Neural cell (in vitro differentiated cells): ENCODE measurements at regions not wholly inside any gene's neighbourhood (a gene's known extent, or its start where the extent isn't known, plus 50 kb on each side); places are given as distances from the start of the nearest gene placed in this dataset.

Source experiments
- EP300 ChIP-seq: fragments of 450-650 bp; conservative IDR thresholded peaks from 2 replicates; pipeline ENCODE4 v1.6.1; 2014; ENCODE audit warnings: antibody characterized with exemption, mild to moderate bottlenecking, moderate library complexity; ENCODE audit not compliant: poor library complexity, severe bottlenecking
- POLR2AphosphoS5 ChIP-seq: IDR thresholded peaks from 2 replicates; pipeline ENCODE4 v1.6.1; 2012
- RAD21 ChIP-seq: fragments of 450-650 bp; conservative IDR thresholded peaks from 2 replicates; pipeline ENCODE4 v1.6.1; 2014; ENCODE audit warnings: antibody characterized with exemption, mild to moderate bottlenecking, moderate library complexity
- TAF1 ChIP-seq: IDR thresholded peaks from 2 replicates; pipeline ENCODE4 v1.6.1; 2012; ENCODE audit warnings: low read depth
- TF ChIP-seq, protein P1 (sequence below): fragments of 450-650 bp; IDR thresholded peaks from 2 replicates; pipeline ENCODE4 v1.5.1; 2014; ENCODE audit warnings: antibody characterized with exemption, mild to moderate bottlenecking, moderate library complexity; ENCODE audit not compliant: poor library complexity, severe bottlenecking
- TF ChIP-seq, protein P2 (sequence below): IDR thresholded peaks from 2 replicates; pipeline ENCODE4 v1.6.1; 2012; ENCODE audit warnings: borderline replicate concordance

DNA sequence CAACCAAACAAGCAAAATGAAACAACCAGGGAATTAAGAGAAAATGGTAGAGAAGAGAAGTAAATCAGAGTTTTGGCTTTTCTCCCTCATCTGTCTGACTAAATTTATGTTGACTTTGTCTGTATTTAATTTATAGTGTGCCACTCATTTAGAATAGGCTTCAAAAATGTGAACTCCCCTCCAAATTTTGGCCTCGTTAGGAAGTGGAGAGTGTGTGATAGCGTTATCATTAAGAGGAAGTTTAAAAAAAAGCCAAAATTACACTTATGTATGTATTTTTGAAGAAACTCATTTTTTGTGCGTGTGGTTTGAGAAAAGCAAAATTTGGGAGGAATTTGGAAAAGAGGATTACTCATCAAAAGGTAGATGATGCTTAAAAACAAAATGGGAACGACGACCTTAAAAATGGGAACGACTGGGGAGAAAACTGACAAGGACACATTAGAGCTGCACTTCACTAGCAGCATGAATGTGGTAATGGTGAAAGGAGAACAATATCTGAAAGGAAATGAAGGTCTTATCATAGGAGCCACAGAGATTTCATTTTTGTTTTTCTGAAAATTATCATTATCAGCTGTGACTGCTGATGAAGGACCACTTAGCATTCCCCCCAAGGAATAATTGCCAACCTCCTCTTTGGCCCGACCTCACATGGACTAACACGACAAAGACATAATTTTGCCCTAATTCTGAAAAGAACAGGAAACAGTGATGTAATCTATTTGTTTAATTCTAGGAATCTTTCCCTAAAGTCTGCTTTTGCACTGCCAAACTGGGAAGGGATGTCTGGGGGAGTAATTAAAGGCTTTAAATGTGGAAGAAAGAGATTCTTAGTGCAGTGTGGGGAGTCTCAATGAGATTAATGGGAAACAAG lies 163.2 kb upstream of the P2RY1 start:
- TF ChIP-seq TAF1 = no peak
- no peak for TF ChIP-seq POLR2AphosphoS5
- TF ChIP-seq, protein P1, sequence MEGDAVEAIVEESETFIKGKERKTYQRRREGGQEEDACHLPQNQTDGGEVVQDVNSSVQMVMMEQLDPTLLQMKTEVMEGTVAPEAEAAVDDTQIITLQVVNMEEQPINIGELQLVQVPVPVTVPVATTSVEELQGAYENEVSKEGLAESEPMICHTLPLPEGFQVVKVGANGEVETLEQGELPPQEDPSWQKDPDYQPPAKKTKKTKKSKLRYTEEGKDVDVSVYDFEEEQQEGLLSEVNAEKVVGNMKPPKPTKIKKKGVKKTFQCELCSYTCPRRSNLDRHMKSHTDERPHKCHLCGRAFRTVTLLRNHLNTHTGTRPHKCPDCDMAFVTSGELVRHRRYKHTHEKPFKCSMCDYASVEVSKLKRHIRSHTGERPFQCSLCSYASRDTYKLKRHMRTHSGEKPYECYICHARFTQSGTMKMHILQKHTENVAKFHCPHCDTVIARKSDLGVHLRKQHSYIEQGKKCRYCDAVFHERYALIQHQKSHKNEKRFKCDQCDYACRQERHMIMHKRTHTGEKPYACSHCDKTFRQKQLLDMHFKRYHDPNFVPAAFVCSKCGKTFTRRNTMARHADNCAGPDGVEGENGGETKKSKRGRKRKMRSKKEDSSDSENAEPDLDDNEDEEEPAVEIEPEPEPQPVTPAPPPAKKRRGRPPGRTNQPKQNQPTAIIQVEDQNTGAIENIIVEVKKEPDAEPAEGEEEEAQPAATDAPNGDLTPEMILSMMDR = no peak
- no peak for TF ChIP-seq EP300
- no peak for TF ChIP-seq RAD21
- TF ChIP-seq, protein P2, sequence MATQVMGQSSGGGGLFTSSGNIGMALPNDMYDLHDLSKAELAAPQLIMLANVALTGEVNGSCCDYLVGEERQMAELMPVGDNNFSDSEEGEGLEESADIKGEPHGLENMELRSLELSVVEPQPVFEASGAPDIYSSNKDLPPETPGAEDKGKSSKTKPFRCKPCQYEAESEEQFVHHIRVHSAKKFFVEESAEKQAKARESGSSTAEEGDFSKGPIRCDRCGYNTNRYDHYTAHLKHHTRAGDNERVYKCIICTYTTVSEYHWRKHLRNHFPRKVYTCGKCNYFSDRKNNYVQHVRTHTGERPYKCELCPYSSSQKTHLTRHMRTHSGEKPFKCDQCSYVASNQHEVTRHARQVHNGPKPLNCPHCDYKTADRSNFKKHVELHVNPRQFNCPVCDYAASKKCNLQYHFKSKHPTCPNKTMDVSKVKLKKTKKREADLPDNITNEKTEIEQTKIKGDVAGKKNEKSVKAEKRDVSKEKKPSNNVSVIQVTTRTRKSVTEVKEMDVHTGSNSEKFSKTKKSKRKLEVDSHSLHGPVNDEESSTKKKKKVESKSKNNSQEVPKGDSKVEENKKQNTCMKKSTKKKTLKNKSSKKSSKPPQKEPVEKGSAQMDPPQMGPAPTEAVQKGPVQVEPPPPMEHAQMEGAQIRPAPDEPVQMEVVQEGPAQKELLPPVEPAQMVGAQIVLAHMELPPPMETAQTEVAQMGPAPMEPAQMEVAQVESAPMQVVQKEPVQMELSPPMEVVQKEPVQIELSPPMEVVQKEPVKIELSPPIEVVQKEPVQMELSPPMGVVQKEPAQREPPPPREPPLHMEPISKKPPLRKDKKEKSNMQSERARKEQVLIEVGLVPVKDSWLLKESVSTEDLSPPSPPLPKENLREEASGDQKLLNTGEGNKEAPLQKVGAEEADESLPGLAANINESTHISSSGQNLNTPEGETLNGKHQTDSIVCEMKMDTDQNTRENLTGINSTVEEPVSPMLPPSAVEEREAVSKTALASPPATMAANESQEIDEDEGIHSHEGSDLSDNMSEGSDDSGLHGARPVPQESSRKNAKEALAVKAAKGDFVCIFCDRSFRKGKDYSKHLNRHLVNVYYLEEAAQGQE = no peak
